Right lobe of liver (tissue), 4 donors: ENCODE measurements at regions not wholly inside any gene's neighbourhood (a gene's known extent, or its start where the extent isn't known, plus 50 kb on each side); places are given as distances from the start of the nearest gene placed in this dataset.
"Not testable (repeated sequence)": the region's sequence is repeated elsewhere in the genome, so short reads cannot be mapped to it uniquely, and the experiment has no call there.

Experiments used
- CTCF ChIP-seq, 4 donors: fragments of 200-600 bp in 3 of 4; fragments of 450-650 bp in 1 of 4; IDR thresholded peaks; one replicate each; pipeline versions ENCODE4 v1.5.1 to v1.8.0; 2016 to 2022; ENCODE audit warnings: antibody characterized with exemption in 4 of 4, mild to moderate bottlenecking in 2 of 4
- POLR2A ChIP-seq: fragments of 450-650 bp; IDR thresholded peaks from one replicate; pipeline ENCODE4 v1.6.1; 2017; ENCODE audit warnings: antibody characterized with exemption, mild to moderate bottlenecking
- donor health status: DM: no; HTN: no; CAD: no.
- donor health status: DM: no; HTN: no; CAD: no.
- donor health status: DM: no; HTN: yes; CAD: no.

DNA sequence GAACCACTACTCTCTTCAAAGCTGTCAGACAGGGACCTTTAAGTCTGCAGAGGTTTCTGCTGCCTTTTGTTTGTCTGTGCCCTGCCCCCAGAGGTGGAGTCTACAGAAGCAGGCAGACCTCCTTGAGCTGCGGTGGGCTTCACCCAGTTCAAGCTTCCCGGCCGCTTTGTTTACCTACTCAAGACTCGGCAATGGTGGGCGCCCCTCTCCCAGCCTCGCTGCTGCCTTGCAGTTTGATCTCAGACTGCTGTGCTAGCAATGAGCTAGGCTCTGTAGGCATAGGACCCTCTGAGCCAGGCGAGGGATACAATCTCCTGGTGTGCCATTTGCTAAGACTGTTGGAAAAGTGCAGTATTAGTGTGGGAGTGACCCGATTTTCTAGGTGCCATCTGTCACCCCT, 275.0 kb downstream of the CHM start:
- TF ChIP-seq CTCF (IDR thresholded peaks at IDR 0.05); POLR2A: not testable (repeated sequence)
